ENCODE measurements at regions not wholly inside any gene's neighbourhood (a gene's known extent, or its start where the extent isn't known, plus 50 kb on each side); places are given as distances from the start of the nearest gene placed in this dataset.
A peak's percentile ranks its signal among the peaks of the same experiment; 100 is the strongest.

DNA sequence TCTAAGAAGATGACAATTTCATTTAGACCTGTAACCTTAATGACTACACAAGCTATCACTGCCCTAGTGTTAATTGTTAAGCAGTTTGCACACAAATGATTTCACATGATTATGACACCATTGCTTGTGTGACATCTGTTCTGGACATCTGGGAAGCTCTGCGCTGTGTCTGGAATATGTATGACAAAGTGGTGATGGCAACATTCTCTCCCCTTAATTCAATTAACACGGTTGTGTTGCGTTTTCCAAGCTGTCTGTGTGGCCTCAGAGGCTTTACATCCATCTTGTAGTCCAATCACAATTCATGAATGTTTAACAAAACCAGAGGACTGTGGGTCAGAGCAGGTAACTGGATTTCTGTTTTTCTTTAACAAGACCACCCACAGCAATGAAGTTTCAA is 204.4 kb downstream of the COG6 start:
- DNase-seq: no peak

DNA sequence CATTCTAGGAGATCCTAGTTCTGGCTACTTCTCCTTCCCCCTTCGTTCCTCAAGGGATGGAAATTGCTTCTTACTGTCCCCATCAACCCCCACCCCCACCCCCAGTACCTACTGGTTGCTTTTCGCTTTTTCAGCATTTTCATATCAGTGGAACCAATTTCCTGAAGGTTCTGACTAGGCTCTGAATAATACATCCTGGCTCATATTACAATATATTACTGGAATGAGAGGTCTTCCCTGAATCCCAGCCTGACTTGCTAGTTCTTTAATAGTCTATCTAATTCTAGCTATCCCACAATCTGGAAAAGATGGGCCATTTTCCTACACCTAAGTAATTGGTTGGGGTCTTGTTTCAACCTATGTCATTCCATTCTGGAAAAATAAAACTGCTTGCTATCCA is 207.4 kb downstream of the COG6 start:
- no peak for DNase-seq

- DNase-seq: no peak
Measured at GRCh38 chr13:39864221-39864620, 208.8 kb downstream of the COG6 start.

DNA sequence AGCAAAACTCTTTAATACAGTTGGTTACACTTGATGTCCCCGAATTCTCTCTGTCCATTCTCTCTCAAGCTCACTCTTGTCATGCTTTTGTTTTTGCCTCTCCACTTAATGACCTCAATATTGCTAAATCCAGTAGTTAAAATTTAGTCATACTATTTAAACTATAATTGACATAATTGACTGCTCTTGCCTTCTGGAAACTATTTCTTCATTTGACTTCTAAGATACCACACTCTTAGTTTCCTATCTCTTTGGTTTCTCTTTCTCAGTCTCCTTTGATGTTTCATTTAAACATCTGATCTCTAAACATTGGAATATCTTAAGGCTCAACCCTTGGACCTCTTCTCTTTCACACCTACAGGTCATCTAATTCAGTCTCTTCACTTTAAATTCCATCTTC is 211.3 kb downstream of the COG6 start:
- DNase-seq: no peak

- no peak for DNase-seq
Measured at GRCh38 chr13:39867807-39868206, 212.3 kb downstream of the COG6 start.

- DNase-seq: no peak
Measured at GRCh38 chr13:39870197-39870747, 214.8 kb downstream of the COG6 start.

- no peak for DNase-seq
Measured at GRCh38 chr13:39874331-39875053, 219.0 kb downstream of the COG6 start.

DNA sequence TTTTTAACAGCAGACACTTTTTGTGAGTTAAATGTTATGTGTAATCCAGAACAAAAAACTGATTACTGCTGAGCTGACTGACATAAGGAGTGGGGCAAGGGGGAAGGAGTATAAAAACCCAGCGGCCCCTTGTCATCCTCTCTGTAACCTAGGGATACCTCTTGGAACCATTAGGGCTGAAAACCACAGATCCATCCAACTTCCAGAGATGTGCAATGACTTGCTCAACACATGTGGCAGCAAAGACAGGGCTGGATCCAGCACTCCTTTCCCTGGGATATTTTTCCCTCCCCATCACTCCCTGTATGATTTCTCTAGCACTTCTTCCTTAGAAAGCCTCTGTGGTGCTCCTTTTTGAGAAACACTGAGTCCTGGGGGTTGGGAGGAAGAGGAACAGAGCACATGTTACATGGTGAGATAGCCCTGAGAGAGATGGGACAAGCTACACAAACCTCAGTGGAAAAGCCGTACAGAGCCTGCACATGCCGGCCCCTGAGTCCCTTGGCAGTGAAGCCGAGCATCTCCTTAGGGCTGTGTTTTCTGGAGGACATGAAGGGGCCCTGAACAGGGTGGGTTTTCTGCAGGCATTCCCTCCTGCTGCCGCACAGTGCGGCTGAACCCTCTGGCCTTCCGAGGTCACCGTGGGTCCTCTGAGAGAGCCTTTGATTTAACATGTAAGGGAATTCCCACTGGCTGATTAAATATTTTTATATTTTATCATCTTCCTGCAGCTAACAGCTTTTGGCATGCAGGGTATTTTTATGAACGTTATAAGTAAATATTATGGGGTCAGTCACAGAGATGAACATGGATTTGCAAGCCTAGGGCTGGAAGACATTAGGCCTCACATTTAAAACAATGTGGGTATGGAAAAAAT is 219.9 kb downstream of the COG6 start:
- no peak for DNase-seq

GRCh38 chr13:39876258-39876657 is 220.8 kb downstream of the COG6 start:
- no peak for DNase-seq

DNA sequence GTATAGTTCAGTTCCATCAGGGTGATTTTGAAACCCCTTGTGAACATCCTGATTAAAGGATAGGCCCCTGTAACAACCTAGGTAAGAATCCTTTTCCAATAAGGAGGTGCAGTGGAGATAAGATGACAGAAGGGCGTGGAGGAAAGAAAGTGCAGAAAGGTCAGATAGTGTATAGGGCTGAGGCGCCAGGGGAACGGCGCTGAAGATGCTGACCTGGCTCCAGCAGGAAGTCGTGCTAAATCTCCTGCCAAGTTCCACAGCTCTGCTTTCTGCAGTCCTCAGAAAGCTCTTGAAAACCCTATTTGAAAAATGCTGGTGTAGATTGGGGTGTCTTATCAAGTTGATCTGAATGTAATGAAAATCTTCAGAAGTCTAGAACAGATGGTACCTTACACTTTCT is 221.7 kb downstream of the COG6 start:
- no peak for DNase-seq

DNA sequence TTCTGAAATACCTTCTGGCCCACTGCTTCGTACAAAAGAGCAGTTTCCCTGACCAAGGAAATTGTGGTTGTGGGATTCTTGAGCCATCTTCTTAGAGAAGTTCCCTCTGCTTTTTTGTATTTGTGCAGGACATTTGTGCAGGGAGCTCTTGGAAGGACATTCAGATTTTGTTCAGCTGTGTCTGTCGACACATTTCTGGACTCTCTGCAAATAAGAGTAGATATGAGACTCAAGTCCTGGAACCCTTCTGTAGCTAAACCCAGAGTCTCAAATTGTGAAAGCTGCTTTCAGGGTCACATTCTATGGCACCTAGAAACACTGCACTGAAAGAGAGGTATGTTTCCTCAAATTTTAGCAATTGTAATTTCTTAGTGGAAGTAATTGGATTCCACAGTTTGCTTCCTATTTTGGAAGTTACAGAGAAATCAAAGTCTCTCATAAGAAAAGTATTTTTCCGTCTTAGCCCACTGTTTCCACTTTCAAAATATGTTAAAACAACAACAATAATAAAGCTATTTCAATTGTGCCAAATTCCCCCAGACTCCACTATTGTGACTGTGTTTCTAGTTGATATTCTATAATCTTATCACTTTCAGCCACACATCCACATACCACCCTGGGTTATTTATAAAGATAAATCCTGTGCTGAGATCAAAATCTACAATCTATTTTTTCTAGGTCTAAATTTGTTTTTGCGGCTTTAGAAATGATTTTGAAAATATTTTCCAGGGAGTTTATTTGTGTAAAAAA is 224.0 kb downstream of the COG6 start:
- no peak for DNase-seq

- no peak for DNase-seq
Measured at GRCh38 chr13:39881383-39881782, 225.9 kb downstream of the COG6 start.

DNA sequence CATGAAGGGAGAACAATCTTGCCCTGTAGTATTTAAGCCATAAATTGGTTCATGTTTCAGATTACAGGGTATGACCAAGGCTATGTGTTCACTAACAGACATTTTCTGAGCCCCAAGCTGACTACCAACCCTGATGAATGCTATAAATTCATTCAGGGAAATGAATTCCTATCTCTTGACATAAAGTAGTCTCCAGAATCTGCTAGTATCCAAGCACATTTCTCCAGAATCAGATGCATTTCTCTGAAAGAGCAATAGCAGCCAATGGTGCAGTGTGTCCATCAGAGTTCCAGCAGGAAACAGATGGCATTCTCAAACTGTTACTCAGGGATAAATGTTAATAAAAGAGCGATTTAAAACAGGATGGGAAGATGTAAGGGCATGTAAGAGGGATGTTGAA is 226.4 kb downstream of the COG6 start:
- DNase-seq: no peak

DNA sequence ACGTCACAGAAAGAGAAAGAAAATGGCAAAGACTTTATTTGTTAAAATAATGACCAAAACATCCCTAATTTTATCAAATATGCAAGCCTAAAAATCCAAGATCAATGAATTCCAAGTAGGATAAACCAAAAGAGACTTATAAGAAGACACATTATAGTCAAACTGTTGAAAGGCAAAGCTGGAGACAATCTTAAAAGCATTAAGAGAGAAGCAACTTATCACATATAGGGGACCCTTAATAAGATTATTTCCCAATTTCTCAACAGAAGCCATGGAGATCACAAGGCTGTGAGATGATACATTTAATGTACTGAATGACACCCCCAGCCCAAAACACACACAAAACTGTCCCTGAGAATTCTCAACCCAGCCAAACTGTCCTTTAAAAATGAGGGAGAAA is 228.7 kb downstream of the COG6 start:
- DNase-seq: no peak

DNA sequence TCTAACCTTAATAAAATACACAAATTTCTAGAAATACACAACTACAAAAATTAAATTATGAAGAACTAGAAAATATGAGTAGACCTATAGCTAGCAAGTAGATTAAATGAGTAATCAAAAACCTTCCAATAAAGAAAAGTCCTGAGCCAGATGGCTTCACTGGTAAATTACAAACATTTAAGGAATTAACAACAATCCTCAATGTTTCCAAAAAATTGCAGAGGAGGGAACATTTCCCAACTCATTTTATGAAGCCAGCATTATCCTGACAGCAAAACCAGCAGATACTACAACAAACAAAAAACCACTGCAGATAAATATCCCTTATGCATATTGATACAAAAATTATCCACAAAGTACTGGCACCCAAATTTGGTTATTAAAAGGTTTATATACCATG is 230.9 kb downstream of the COG6 start:
- no peak for DNase-seq

GRCh38 chr13:39887387-39887786 is 231.9 kb downstream of the COG6 start:
- DNase-seq: no peak

GRCh38 chr13:39888865-39889810 is 233.7 kb downstream of the COG6 start:
- DNase-seq: no peak

GRCh38 chr13:39890537-39890936 is 235.1 kb downstream of the COG6 start:
- DNase-seq: no peak

DNA sequence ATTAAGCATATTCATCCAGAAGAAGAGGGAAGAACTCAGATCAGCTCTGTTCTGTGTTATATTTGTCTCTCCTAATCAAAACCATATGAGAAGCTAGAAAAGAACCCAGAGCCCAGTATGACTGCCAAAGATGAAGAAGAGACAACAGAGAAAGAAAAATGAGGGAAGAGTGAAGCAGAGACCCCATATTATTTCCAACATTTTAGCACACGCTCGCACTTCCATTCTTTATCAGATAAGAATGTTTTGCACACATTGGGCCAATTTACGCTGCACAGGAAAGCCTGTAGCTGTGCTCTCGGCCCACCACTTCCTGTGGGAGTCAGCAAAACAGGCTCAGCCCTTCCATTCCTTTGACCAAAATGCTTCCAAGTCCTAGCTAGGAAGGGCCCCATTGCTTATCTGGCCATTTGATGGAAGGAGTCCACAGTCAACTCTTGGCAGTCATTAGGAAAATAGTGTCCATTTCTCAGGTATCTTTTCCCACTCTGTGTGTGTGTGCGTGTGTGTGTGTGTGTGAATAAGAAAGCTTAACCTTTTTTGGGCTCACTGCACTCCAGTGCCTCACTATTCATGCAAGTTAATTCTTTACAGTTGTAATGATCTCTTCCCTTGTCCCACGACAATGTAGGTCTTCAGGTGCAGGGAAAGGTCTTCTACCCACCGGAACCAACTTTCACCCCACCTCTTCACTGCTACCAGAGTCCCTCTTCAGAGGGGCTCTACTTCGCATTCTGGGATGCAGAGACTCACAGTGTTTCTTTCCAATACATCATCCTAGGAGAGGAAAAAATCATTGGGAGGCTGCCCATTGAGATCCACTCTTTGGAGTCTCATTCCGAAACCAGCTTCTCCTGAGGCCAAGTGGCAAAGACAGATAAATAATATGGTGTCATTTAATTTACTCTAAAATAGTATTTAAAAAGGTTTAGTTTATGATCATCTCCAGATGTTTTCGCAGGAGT is 237.5 kb downstream of the COG6 start:
- peak; percentile 35 for DNase-seq

DNA sequence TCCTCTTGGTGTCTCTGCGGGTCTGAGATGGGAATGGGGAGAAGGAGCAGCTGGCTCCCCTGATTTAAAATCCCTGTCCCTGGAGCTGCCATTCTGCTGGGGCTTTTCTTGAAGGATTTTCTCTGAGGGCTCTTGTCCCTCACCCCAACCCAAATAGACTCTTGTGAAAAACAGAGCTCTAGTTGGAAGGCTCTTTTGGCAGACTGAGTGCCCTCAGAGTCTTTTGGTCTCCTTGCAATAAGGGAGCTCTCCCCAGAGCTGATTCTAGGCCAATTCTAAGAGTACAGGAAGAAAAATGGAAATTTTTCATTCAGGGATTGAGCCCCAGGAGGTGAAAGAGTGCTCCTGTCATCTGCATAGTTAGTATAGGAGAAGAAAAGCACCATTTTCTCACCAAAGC is 238.3 kb downstream of the COG6 start:
- DNase-seq: no peak

GRCh38 chr13:39894586-39894985 is 239.1 kb downstream of the COG6 start:
- no peak for DNase-seq

All from activated CD4-positive, alpha-beta T cell treated with anti-CD3 and anti-CD28 coated beads for 48 hours (primary cell).